ENCODE measurements at regions not wholly inside any gene's neighbourhood (a gene's known extent, or its start where the extent isn't known, plus 50 kb on each side); places are given as distances from the start of the nearest gene placed in this dataset.

- DNase-seq (ENCODE audit: insufficient read length, low spot score) (no peak), FAIRE-seq (no peak)
- TF ChIP-seq, protein P1, sequence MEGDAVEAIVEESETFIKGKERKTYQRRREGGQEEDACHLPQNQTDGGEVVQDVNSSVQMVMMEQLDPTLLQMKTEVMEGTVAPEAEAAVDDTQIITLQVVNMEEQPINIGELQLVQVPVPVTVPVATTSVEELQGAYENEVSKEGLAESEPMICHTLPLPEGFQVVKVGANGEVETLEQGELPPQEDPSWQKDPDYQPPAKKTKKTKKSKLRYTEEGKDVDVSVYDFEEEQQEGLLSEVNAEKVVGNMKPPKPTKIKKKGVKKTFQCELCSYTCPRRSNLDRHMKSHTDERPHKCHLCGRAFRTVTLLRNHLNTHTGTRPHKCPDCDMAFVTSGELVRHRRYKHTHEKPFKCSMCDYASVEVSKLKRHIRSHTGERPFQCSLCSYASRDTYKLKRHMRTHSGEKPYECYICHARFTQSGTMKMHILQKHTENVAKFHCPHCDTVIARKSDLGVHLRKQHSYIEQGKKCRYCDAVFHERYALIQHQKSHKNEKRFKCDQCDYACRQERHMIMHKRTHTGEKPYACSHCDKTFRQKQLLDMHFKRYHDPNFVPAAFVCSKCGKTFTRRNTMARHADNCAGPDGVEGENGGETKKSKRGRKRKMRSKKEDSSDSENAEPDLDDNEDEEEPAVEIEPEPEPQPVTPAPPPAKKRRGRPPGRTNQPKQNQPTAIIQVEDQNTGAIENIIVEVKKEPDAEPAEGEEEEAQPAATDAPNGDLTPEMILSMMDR (IDR thresholded peaks at IDR 0.05; ENCODE audit: insufficient read depth, missing control alignments): no peak
Observed at GRCh38 chr4:157819693-157820464, 352.9 kb downstream of the GASK1B start.

GRCh38 chr4:157818946-157819692 is 353.7 kb downstream of the GASK1B start:
- FAIRE-seq (no peak), DNase-seq (ENCODE audit: insufficient read length, low spot score) (no peak)
- TF ChIP-seq, protein P1 (IDR thresholded peaks at IDR 0.05; ENCODE audit: insufficient read depth, missing control alignments): no peak

GRCh38 chr4:157810137-157810774 is 362.6 kb downstream of the GASK1B start:
- DNase-seq (ENCODE audit: insufficient read length, low spot score) (no peak), FAIRE-seq (no peak)
- TF ChIP-seq, protein P1 (IDR thresholded peaks at IDR 0.05; ENCODE audit: insufficient read depth, missing control alignments): no peak

DNA sequence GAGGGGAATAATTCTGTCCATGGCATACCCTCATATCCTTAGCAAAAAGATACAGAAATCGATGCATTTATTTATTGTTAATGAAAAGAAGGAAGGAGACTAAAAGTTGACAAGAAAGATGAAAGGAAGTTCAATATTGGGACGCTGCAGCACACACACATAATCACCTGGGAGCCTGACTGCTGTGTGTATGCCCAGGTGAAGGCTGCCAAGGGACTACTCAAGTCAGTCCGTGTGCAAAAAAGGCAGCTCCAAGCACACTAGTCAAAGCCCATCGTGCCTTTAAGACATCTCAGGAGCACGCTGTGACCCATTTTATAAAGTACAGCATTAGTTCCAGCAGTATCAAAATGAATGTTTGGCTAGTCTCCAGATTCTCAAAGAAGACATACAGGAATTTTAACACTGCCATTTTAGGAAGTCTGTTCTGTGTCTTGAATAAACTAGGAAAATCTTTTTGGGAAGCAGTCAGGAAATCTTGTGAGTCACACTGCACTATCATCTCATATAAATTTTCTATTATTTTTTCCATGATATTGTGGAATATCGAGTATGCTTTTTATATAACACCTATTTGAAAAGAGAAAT is 363.9 kb downstream of the GASK1B start:
- DNase-seq (ENCODE audit: insufficient read length, low spot score): no peak
- FAIRE-seq: no peak
- TF ChIP-seq, protein P1 (IDR thresholded peaks at IDR 0.05; ENCODE audit: insufficient read depth, missing control alignments): no peak

- DNase-seq (ENCODE audit: insufficient read length, low spot score) (no peak), FAIRE-seq (no peak)
- TF ChIP-seq, protein P1 (IDR thresholded peaks at IDR 0.05; ENCODE audit: insufficient read depth, missing control alignments): no peak
Observed at GRCh38 chr4:157806184-157806583, 366.6 kb downstream of the GASK1B start.

DNA sequence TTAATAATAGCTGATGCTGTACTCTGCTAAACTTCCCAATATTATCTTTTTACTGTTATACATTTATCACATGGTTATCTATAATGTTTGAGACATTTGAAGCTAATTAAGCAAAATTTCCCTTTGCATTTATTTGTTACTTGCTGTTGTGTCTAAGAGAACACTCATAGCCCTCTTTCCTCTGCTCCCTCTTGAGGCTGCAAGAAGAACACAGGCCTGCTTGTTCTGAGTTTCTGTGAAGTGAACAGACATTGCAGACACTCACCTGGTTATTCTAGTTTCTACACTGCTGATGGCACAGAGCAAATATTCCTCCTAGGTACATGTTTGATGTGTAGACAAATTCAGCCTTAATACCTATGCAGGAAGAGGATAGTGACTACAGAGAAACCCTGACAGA is 367.8 kb downstream of the GASK1B start:
- DNase-seq (ENCODE audit: insufficient read length, low spot score) (no peak), FAIRE-seq (peak; percentile 56)
- TF ChIP-seq, protein P1 (IDR thresholded peaks at IDR 0.05; ENCODE audit: insufficient read depth, missing control alignments): peak; percentile 32
